B cell (primary cell): ENCODE measurements at regions not wholly inside any gene's neighbourhood (a gene's known extent, or its start where the extent isn't known, plus 50 kb on each side); places are given as distances from the start of the nearest gene placed in this dataset.

Source experiments
- EZH2 ChIP-seq: IDR thresholded peaks from 2 replicates; pipeline ENCODE4 v1.6.1; 2012; ENCODE audit warnings: borderline replicate concordance, low read depth, mild to moderate bottlenecking, moderate library complexity, low read length; ENCODE audit not compliant: insufficient read depth, poor library complexity, severe bottlenecking
- TF ChIP-seq, protein P1 (sequence below): fragments of 200-600 bp; IDR thresholded peaks from one replicate; pipeline ENCODE4 v1.8.0; 2022; ENCODE audit warnings: antibody characterized with exemption, mild to moderate bottlenecking

DNA sequence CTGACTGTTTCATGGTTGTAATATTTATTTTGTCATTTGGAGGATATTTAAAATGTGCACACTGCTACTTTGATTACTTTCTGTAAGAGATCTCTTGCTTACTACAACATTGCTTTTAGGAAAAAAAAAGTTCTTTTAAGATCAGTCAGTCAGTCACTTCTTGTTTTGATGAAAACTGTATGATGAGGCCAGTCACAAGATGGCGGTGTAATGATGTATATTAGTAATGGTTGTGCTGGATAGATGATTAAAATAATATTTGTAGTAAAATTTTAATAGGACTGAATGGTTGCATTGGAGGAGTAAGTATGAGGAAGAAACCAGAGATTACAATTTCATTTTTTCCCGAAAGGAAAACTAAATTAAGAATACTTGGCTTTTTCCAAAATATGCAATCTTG is 2411.1 kb downstream of the PCDH9 start:
- TF ChIP-seq, protein P1, sequence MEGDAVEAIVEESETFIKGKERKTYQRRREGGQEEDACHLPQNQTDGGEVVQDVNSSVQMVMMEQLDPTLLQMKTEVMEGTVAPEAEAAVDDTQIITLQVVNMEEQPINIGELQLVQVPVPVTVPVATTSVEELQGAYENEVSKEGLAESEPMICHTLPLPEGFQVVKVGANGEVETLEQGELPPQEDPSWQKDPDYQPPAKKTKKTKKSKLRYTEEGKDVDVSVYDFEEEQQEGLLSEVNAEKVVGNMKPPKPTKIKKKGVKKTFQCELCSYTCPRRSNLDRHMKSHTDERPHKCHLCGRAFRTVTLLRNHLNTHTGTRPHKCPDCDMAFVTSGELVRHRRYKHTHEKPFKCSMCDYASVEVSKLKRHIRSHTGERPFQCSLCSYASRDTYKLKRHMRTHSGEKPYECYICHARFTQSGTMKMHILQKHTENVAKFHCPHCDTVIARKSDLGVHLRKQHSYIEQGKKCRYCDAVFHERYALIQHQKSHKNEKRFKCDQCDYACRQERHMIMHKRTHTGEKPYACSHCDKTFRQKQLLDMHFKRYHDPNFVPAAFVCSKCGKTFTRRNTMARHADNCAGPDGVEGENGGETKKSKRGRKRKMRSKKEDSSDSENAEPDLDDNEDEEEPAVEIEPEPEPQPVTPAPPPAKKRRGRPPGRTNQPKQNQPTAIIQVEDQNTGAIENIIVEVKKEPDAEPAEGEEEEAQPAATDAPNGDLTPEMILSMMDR: no peak
- no peak for TF ChIP-seq EZH2
